ENCODE measurements at regions not wholly inside any gene's neighbourhood (a gene's known extent, or its start where the extent isn't known, plus 50 kb on each side); places are given as distances from the start of the nearest gene placed in this dataset.

DNA sequence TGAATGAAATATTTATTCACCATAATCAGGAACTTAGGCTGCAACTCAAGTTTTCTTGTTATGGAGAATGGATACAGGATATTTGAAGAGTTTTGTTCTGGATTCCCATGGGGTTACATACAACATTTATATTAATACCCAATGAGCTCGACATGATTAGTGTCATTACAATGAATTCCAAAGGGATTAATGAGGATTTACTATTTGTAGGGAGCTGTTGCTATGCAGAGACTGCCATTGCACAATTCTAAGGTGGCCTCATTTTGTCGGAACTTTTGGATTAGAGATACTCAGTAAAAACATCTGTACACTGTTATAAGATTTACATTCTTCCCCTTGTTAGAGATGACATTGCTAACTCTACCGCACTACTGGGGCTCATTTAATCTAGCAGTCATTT, 586.8 kb upstream of the MAP3K7 start:
- DNase-seq (ENCODE audit: low spot score), result no peak
- Histone ChIP-seq H3K27me3 (no peaks in the 10 kb centered on the region), H4K20me1 (ENCODE audit: insufficient read depth, poor library complexity, severe bottlenecking) (no peaks in the 10 kb centered on the region), H3K9me3 (ENCODE audit: low read depth) (no peaks in the 10 kb centered on the region), H2AFZ (no peak overlapping the region), H3K27ac (no peak overlapping the region), H3K36me3 (replicated peaks; ENCODE audit: insufficient read depth, low read depth) (no peaks in the 10 kb centered on the region), H3K79me2 (no peaks in the 10 kb centered on the region), H3K4me3 (no peak overlapping the region), H3K4me2 (no peak overlapping the region), H3K9me2 (replicated peaks; ENCODE audit: insufficient read depth) (no peaks in the 10 kb centered on the region), H3K4me1 (ENCODE audit: insufficient read depth) (no peaks in the 10 kb centered on the region)
- 50% methylated on average over 3 of the region's 3 CpGs for WGBS (ENCODE audit: low lambda C conversion rate, missing lambda C conversion rate)
- TF ChIP-seq EZH2 (IDR thresholded peaks at IDR 0.05; ENCODE audit: borderline replicate concordance) (no peak), CTCF (IDR thresholded peaks at IDR 0.05; ENCODE audit: poor library complexity) (no peak), EZH2phosphoT487 (IDR thresholded peaks at IDR 0.05; ENCODE audit: low read depth, severe bottlenecking, unreplicated experiment) (no peak)

DNA sequence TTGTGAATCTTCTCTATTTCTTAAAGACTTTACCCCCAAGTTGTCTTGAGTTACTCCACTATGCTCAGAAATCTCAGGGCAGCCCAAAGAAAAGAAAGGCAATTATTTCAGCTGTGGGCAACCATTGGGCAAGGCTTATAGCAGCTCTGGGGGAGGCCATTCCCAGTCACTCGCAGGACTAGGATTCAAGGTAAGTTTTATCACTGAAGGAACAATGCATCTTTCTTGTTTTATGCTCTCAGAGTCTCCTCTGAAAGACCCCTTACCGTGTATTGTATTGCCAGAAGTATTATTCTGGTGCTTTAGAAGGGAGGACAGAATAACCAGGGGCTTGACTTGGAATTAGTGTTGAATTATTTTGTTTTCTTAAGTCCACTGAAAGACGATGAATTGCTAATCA, 586.3 kb upstream of the MAP3K7 start:
- Histone ChIP-seq H3K27ac (no peak overlapping the region), H3K9me3 (ENCODE audit: low read depth) (no peaks in the 10 kb centered on the region), H3K4me1 (ENCODE audit: insufficient read depth) (no peaks in the 10 kb centered on the region), H4K20me1 (ENCODE audit: insufficient read depth, poor library complexity, severe bottlenecking) (no peaks in the 10 kb centered on the region), H3K4me3 (no peak overlapping the region), H3K27me3 (no peaks in the 10 kb centered on the region), H3K36me3 (replicated peaks; ENCODE audit: insufficient read depth, low read depth) (no peaks in the 10 kb centered on the region), H2AFZ (no peak overlapping the region), H3K9me2 (replicated peaks; ENCODE audit: insufficient read depth) (no peaks in the 10 kb centered on the region), H3K4me2 (no peak overlapping the region), H3K79me2 (no peaks in the 10 kb centered on the region)
- no peak for DNase-seq (ENCODE audit: low spot score)
- 84% methylated on average over 3 of the region's 3 CpGs for WGBS (ENCODE audit: low lambda C conversion rate, missing lambda C conversion rate)
- TF ChIP-seq EZH2 (IDR thresholded peaks at IDR 0.05; ENCODE audit: borderline replicate concordance) (no peak), EZH2phosphoT487 (IDR thresholded peaks at IDR 0.05; ENCODE audit: low read depth, severe bottlenecking, unreplicated experiment) (no peak), CTCF (IDR thresholded peaks at IDR 0.05; ENCODE audit: poor library complexity) (no peak)

DNA sequence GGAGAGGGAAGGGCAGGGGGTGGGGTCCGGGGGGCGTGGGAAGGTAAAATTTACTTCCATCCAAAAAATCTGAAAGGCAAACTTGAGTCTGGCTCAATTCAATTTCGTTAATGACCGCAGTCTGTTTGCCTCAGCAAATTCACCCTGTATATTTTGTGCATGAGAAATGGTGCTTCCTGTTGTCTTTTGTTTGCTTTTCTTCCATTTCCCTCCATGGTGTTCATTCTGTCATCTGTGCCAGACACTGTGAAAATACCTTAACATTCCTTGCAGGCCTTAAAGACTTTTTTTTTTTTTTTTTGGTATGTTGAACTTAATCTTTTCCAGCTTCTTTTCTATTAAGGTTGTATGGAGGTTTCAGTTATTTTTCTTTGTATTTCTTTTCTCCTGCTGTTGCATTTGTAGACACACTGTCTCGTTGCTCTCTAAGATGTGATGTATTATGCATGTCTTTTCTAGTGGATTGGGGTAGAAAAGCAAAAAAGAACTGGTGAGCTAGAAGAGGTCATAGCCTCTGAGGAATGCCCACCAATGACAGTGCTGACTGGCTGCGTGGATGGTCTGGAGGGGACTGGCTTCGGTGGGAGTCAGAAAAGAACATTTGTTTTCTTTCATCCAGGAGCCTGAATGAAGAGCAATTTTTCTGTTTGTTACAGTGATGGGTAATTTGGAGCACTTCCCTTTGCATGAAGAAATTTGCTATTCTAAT, 585.0 kb upstream of the MAP3K7 start:
- DNase-seq (ENCODE audit: low spot score), result no peak
- Histone ChIP-seq H3K4me1 (ENCODE audit: insufficient read depth) (no peaks in the 10 kb centered on the region), H3K27ac (no peak overlapping the region), H3K9me3 (ENCODE audit: low read depth) (no peaks in the 10 kb centered on the region), H3K36me3 (replicated peaks; ENCODE audit: insufficient read depth, low read depth) (no peaks in the 10 kb centered on the region), H3K79me2 (no peaks in the 10 kb centered on the region), H3K27me3 (no peaks in the 10 kb centered on the region), H2AFZ (no peak overlapping the region), H3K4me2 (no peak overlapping the region), H3K9me2 (replicated peaks; ENCODE audit: insufficient read depth) (no peaks in the 10 kb centered on the region), H3K4me3 (no peak overlapping the region), H4K20me1 (ENCODE audit: insufficient read depth, poor library complexity, severe bottlenecking) (no peaks in the 10 kb centered on the region)
- 87% methylated on average over 5 of the region's 7 CpGs for WGBS (ENCODE audit: low lambda C conversion rate, missing lambda C conversion rate)
- no peak for TF ChIP-seq CTCF (IDR thresholded peaks at IDR 0.05; ENCODE audit: poor library complexity)
- TF ChIP-seq EZH2phosphoT487 (IDR thresholded peaks at IDR 0.05; ENCODE audit: low read depth, severe bottlenecking, unreplicated experiment), result no peak
- no peak for TF ChIP-seq EZH2 (IDR thresholded peaks at IDR 0.05; ENCODE audit: borderline replicate concordance)

All from hepatocyte (in vitro differentiated cells).